ENCODE measurements at regions not wholly inside any gene's neighbourhood (a gene's known extent, or its start where the extent isn't known, plus 50 kb on each side); places are given as distances from the start of the nearest gene placed in this dataset.
"Not testable (repeated sequence)": the region's sequence is repeated elsewhere in the genome, so short reads cannot be mapped to it uniquely, and the experiment has no call there.

- no peak for DNase-seq
These were observed 114.5 kb downstream of the KLF5 start for GRCh38 chr13:73173279-73173811.

DNA sequence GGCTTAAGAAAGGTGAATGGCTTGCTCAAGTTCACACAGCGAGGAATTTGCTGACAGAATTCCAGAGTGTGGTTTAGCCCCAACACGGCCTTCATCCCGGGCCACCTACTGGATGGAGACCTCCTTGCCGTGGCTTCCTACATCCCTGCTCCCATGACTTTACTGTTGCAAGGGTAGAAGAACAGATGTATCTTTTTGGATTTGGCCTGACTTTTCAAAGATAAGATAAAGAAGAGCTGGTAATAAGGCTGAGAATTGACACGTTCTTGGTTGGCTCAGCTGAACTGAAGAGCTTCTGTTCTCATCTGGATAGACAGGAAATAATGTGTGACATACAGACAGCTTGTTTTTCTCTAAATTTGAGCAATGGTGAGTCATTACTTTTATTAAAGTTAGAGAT lies 113.1 kb downstream of the KLF5 start:
- DNase-seq: no peak

DNA sequence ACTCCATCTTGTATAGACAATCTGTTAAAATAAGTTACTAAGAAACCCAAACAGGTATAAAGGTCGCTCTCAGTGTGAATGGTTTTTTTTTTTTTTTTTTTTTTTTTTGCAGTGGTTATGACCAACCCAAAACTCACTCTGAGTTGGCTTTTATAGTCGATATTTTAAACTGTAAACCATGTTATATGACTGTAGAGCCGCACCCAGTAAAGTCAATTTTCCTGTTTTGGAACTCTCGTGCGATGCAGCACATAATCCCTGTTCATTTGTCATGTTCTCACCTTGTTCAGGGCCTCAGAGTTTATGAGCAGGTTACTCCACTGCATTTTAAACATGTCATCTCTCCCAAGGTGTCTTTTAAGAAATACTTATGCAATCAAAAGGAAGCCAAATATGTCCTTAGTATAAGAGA lies 112.5 kb downstream of the KLF5 start:
- DNase-seq: no peak

- no peak for DNase-seq
These were observed 111.2 kb downstream of the KLF5 start for GRCh38 chr13:73169971-73170370.

- DNase-seq: no peak
These were observed 110.2 kb downstream of the KLF5 start for GRCh38 chr13:73168953-73169401.

DNA sequence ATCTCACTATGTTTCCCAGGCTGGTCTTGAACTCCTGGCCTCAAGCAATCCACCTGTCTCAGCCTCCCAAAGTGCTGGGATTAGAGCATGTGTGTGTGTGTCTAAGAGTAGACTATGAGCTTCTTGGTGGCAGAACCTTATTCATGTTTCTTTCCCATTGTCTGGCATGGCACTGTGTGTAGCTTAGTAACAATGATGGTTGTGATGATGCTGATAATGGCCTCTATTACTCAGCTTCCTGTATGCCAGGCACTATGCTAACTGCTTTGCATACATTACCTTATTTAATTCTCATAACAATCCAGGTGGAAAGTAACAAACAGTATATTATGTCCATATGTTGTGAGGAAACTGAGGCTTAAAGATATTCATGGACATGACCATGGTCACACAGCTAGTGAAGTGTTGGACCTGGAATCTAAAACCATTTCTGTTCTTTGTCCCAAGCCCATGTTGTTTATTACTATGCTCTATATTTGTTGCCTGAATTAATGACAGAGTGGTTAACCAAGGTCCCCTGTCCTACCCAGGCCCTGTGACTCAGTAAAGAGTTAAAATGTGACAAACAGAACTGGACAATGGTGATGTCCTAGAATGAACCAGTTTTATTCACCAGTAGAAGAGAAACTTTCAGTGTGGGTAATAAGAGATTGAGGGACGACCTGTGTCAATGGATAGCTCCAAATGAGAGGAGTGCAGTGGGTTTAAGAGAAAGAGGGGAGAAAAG lies 109.6 kb downstream of the KLF5 start:
- DNase-seq: no peak

GRCh38 chr13:73167028-73167820 lies 108.4 kb downstream of the KLF5 start:
- no peak for DNase-seq

- no peak for DNase-seq
These were observed 107.4 kb downstream of the KLF5 start for GRCh38 chr13:73166204-73166603.

DNA sequence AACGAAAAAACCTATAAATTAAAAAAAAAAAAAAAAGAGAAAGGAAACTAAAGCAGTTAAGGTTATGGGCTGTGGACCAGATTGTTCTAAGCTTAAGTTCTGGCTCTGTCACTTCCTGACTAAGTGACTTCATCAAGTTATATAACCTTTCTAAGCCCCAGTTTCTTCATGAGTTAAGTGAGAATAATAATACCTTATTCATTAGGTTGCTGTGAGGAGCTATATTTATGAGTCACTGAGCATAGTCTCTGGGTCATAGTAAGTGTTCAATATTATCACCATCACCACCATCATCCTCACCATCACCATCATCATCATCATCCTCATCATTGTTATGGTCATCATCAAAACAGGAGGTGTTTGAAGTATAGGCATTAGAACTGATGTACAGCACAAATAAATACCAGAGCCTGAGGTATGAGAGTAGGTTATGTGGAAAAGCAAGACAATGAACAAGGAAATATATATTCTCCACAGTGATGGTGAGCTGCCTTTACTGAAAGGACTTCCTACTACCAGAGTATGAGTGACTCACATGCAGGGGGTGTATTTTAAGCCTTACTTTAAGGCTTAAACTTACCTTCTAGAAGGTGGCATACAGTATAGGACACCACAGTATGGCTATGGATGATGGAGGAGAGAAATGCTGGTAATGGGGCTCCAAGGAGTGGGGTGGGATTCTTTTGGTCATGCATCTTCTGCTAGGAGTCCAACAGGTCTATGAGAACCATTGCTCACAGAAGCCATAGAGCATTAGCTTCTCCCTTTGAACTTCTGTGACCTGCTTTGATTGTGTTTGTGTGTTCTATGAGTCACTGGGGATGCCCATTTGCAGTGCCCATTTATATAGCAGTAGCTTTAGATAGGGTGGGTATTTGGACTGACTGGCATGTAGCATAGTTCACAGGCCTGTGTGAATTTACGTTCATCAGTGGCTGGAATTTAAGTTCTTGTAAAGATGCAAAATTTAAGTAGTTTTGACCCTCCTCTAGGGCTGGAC lies 104.4 kb downstream of the KLF5 start:
- no peak for DNase-seq

DNA sequence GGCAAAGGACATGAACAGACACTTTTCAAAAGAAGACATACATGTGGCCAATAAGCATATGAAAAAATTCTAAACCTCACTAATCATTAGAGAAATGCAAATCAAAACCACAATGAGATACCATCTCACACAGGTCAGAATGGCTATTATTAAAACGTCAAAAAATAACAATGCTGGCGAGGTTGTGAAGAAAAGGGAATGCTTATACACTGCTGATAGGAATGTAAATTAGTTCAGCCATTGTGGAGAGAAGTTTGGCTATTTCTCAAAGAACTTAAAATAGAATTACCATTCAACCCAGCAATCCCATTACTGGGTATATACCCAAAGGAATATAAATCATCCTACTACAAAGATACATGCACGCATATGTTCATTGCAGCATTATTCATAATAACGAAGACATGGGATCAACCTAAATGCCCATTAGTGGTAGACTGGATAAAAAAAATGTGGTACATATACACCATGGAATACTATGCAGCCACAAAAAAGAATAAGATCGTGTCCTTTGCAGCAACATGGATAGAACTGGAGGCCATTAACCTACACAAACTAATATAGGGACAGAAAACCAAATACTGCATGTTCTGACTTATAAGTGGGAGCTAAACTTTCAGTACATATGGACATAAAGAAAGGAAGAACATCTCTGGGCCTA lies 101.7 kb downstream of the KLF5 start:
- not testable (repeated sequence) for DNase-seq

- DNase-seq: no peak
These were observed 100.0 kb downstream of the KLF5 start for GRCh38 chr13:73158851-73159250.

GRCh38 chr13:73157031-73157430 lies 98.2 kb downstream of the KLF5 start:
- DNase-seq: no peak

DNA sequence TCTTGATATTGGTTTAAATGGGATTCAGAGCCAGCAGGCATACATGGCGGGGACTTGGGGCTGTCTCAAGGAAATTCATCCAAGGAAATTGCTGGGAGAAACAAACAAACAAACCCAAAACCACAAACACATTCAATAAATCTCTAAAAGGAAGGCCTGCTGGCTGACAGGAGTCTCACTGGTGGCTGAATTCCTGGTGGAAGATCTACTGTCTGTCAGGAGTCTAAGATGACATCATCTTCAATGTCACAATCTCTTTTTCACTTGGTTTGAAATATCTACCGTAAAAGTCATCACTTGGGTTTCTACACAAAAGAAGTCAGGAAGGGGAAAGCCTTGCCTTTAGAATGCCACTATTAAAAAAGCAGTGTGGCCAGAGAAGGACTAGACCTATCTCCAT lies 87.9 kb downstream of the KLF5 start:
- no peak for DNase-seq

- DNase-seq: no peak
These were observed 83.3 kb downstream of the KLF5 start for GRCh38 chr13:73142071-73142470.

DNA sequence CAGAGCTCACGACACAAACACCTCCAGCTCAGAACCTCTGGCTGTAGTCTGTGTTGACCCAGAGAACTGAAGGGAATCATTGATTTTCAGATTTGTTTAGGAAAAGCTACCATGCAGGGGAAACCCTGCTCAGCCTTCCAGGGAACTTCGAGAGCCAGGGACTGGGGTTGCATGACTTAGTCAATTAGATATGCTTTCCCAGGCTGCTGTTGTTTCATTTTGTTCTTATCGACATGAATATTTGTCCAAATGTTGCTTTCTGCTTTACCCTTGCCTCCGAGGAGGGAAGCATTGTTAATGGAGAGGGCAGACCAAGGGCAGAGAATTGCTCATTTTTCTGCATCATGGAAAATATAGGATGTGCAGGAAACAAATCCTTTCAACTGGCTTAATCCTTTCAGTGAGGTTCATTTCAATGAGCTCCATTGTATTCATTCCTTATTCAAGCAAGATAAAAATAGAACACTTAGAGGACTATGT lies 82.5 kb downstream of the KLF5 start:
- no peak for DNase-seq

- no peak for DNase-seq
These were observed 82.0 kb downstream of the KLF5 start for GRCh38 chr13:73140801-73141200.

DNA sequence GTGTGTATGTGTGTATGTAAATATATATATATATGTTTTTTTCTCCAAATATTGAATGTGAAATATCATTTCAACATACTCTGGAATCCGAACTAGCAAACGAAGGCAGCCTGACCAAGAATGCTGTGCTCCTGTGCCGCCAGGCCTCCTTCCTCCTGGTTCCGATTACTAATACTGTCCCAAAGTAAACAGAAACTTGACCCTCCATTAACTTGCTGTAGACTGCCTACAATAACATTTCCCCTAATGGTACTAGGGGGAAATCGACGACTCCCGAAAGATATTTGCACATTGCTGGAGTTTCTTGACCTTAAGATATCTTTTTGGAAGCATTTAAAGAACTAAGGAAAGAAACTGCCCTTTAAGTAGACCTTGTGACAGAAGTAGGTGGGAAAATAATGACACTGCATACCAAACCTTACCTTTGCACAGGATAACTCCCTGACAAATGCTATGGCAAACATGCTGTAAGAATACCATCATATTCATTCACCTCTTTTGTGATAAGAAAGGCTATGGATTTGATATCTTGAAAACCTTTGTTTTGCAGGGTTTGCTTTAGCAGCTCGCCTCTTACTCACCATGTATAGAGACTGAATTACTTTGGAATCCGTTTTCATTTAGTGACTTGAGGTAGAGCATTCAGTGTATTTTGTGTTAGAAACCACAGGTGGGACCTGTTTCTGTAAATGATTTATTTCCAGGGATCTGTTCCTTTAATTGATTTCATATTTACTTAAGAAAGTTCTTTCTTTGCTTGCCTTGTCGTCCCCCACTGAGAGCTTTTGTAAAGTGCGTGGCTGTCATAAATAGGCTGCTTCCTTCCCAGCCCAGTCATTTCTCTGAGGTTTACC lies 80.1 kb downstream of the KLF5 start:
- DNase-seq: no peak

- no peak for DNase-seq
These were observed 79.5 kb downstream of the KLF5 start for GRCh38 chr13:73138276-73138637.

- DNase-seq: no peak
These were observed 78.0 kb downstream of the KLF5 start for GRCh38 chr13:73136776-73137175.

GRCh38 chr13:73133531-73133930 lies 74.7 kb downstream of the KLF5 start:
- DNase-seq: no peak

- DNase-seq: no peak
These were observed 72.4 kb downstream of the KLF5 start for GRCh38 chr13:73131247-73131646.
